KOPT-K1 (cell line): ENCODE measurements at regions not wholly inside any gene's neighbourhood (a gene's known extent, or its start where the extent isn't known, plus 50 kb on each side); places are given as distances from the start of the nearest gene placed in this dataset.

Source experiments
- H3K27ac ChIP-seq: fragments of 200-600 bp; sonication (generic); 2 replicates; pipeline ENCODE4 v1.5.1; 2016; ENCODE audit warnings: antibody characterized with exemption, mild to moderate bottlenecking, low read depth, low read length; ENCODE audit not compliant: poor library complexity, severe bottlenecking
- H3K36me3 ChIP-seq: fragments of 200-600 bp; sonication (generic); 2 replicates; pipeline ENCODE4 v1.5.1; 2017; ENCODE audit warnings: antibody characterized with exemption, mild to moderate bottlenecking, low read length, moderate library complexity; ENCODE audit not compliant: insufficient read depth
- H3K9me3 ChIP-seq: fragments of 200-600 bp; sonication (generic); 2 replicates; pipeline ENCODE4 v1.5.1; 2017; ENCODE audit warnings: antibody characterized with exemption, low read length, mild to moderate bottlenecking; ENCODE audit not compliant: insufficient read depth, poor library complexity, severe bottlenecking

- Histone ChIP-seq H3K27ac (no peak overlapping the region), H3K9me3 (peaks cover 9% of the 10 kb centered on the region), H3K36me3 (no peaks in the 10 kb centered on the region)
Observed at GRCh38 chr10:113272511-113272910, 280.3 kb upstream of the HABP2 start.

- no peaks in the 10 kb centered on the region for H3K36me3 ChIP-seq
- peaks cover 9% of the 10 kb centered on the region for H3K9me3 ChIP-seq
- no peak overlapping the region for H3K27ac ChIP-seq
Observed at GRCh38 chr10:113273181-113274163, 279.4 kb upstream of the HABP2 start.

GRCh38 chr10:113274176-113274829, 278.6 kb upstream of the HABP2 start:
- no peak overlapping the region for H3K27ac ChIP-seq
- no peaks in the 10 kb centered on the region for H3K36me3 ChIP-seq
- H3K9me3 ChIP-seq = peaks cover 9% of the 10 kb centered on the region

GRCh38 chr10:113278221-113278620, 274.6 kb upstream of the HABP2 start:
- H3K9me3 ChIP-seq = peaks cover 9% of the 10 kb centered on the region
- no peaks in the 10 kb centered on the region for H3K36me3 ChIP-seq
- H3K27ac ChIP-seq = no peak overlapping the region

GRCh38 chr10:113278664-113279063, 274.2 kb upstream of the HABP2 start:
- Histone ChIP-seq H3K9me3 (peaks cover 9% of the 10 kb centered on the region), H3K36me3 (no peaks in the 10 kb centered on the region)

GRCh38 chr10:113279262-113279661, 273.6 kb upstream of the HABP2 start:
- Histone ChIP-seq H3K27ac (no peak overlapping the region), H3K9me3 (peaks cover 9% of the 10 kb centered on the region), H3K36me3 (no peaks in the 10 kb centered on the region)

More at GRCh38 chr10:113278664-113279063, 274.2 kb upstream of the HABP2 start:
- no peak overlapping the region for H3K27ac ChIP-seq

GRCh38 chr10:113282564-113282963, 270.3 kb upstream of the HABP2 start:
- no peaks in the 10 kb centered on the region for H3K9me3 ChIP-seq
- no peaks in the 10 kb centered on the region for H3K36me3 ChIP-seq
- H3K27ac ChIP-seq = no peak overlapping the region

- Histone ChIP-seq H3K36me3 (no peaks in the 10 kb centered on the region), H3K27ac (no peak overlapping the region), H3K9me3 (no peaks in the 10 kb centered on the region)
Observed at GRCh38 chr10:113283189-113283588, 269.7 kb upstream of the HABP2 start.

- no peaks in the 10 kb centered on the region for H3K36me3 ChIP-seq
- no peaks in the 10 kb centered on the region for H3K9me3 ChIP-seq
- H3K27ac ChIP-seq = no peak overlapping the region
Observed at GRCh38 chr10:113284635-113285034, 268.2 kb upstream of the HABP2 start.

GRCh38 chr10:113285305-113285704, 267.5 kb upstream of the HABP2 start:
- Histone ChIP-seq H3K27ac (no peak overlapping the region), H3K9me3 (no peaks in the 10 kb centered on the region), H3K36me3 (no peaks in the 10 kb centered on the region)

- Histone ChIP-seq H3K9me3 (no peaks in the 10 kb centered on the region), H3K27ac (no peak overlapping the region)
Observed at GRCh38 chr10:113287592-113287991, 265.3 kb upstream of the HABP2 start.

GRCh38 chr10:113290137-113290536, 262.7 kb upstream of the HABP2 start:
- H3K9me3 ChIP-seq = no peaks in the 10 kb centered on the region
- no peak overlapping the region for H3K27ac ChIP-seq
- no peaks in the 10 kb centered on the region for H3K36me3 ChIP-seq

More at GRCh38 chr10:113287592-113287991, 265.3 kb upstream of the HABP2 start:
- no peaks in the 10 kb centered on the region for H3K36me3 ChIP-seq

- H3K9me3 ChIP-seq = no peaks in the 10 kb centered on the region
- H3K36me3 ChIP-seq = no peaks in the 10 kb centered on the region
- H3K27ac ChIP-seq = no peak overlapping the region
Observed at GRCh38 chr10:113291413-113291812, 261.4 kb upstream of the HABP2 start.

GRCh38 chr10:113292086-113292485, 260.8 kb upstream of the HABP2 start:
- no peaks in the 10 kb centered on the region for H3K9me3 ChIP-seq
- H3K36me3 ChIP-seq = no peaks in the 10 kb centered on the region
- H3K27ac ChIP-seq = no peak overlapping the region

- no peaks in the 10 kb centered on the region for H3K36me3 ChIP-seq
- H3K9me3 ChIP-seq = no peaks in the 10 kb centered on the region
- H3K27ac ChIP-seq = no peak overlapping the region
Observed at GRCh38 chr10:113292743-113293142, 260.1 kb upstream of the HABP2 start.
